Loucy (cell line): ENCODE measurements at regions not wholly inside any gene's neighbourhood (a gene's known extent, or its start where the extent isn't known, plus 50 kb on each side); places are given as distances from the start of the nearest gene placed in this dataset.

Experiments used
- H2AFZ ChIP-seq: fragments of 200-600 bp; sonication (generic); 2 replicates; pipeline ENCODE4 v1.6.0; 2016; ENCODE audit warnings: antibody characterized with exemption, mild to moderate bottlenecking, low read length, moderate library complexity
- H3F3A ChIP-seq: fragments of 200-600 bp; 2 replicates; pipeline ENCODE4 v1.6.0; 2016; ENCODE audit warnings: antibody characterized with exemption, low read depth, mild to moderate bottlenecking
- H3K27me3 ChIP-seq: fragments of 200-600 bp; sonication (generic); 2 replicates; pipeline ENCODE4 v1.6.1; 2014; ENCODE audit warnings: low read length, mild to moderate bottlenecking; ENCODE audit not compliant: insufficient read depth, poor library complexity, severe bottlenecking
- H3K36me3 ChIP-seq: fragments of 200-600 bp; sonication (generic); 2 replicates; pipeline ENCODE4 v1.6.1; 2016; ENCODE audit warnings: low read length; ENCODE audit not compliant: insufficient read depth
- H3K4me1 ChIP-seq: fragments of 200-600 bp; sonication (generic); 2 replicates; pipeline ENCODE4 v1.5.1; 2014; ENCODE audit warnings: low read length, mild to moderate bottlenecking; ENCODE audit not compliant: insufficient read depth, poor library complexity, severe bottlenecking
- H3K4me2 ChIP-seq: fragments of 200-600 bp; sonication (generic); 2 replicates; pipeline ENCODE4 v1.6.0; 2014; ENCODE audit warnings: antibody characterized with exemption, low read length, low read depth, mild to moderate bottlenecking; ENCODE audit not compliant: poor library complexity, severe bottlenecking
- H3K4me3 ChIP-seq: fragments of 200-600 bp; sonication (generic); 2 replicates; pipeline ENCODE4 v1.5.1; 2014; ENCODE audit warnings: low read length, mild to moderate bottlenecking, mixed read lengths; ENCODE audit not compliant: poor library complexity, severe bottlenecking
- H3K79me2 ChIP-seq: fragments of 200-600 bp; sonication (generic); 2 replicates; pipeline ENCODE4 v1.6.1; 2014; ENCODE audit warnings: low read length; ENCODE audit not compliant: insufficient read depth
- H3K9ac ChIP-seq: fragments of 200-600 bp; sonication (generic); 2 replicates; pipeline ENCODE4 v1.6.0; 2014; ENCODE audit warnings: mild to moderate bottlenecking, low read depth, low read length, moderate library complexity; ENCODE audit not compliant: poor library complexity, severe bottlenecking
- H3K9me2 ChIP-seq: fragments of 200-600 bp; sonication (generic); replicated peaks from 2 replicates; pipeline ENCODE4 v1.6.1; 2016; ENCODE audit warnings: low read depth, low read length, mixed read lengths
- H3K9me3 ChIP-seq: fragments of 200-600 bp; sonication (generic); 2 replicates; pipeline ENCODE4 v1.6.1; 2014; ENCODE audit warnings: mild to moderate bottlenecking, antibody characterized with exemption, low read length, low read depth; ENCODE audit not compliant: insufficient read depth
- H4K20me1 ChIP-seq: fragments of 200-600 bp; sonication (generic); 2 replicates; pipeline ENCODE4 v1.6.0; 2014; ENCODE audit warnings: antibody characterized with exemption, low read length, mild to moderate bottlenecking; ENCODE audit not compliant: insufficient read depth, poor library complexity, severe bottlenecking
- EZH2phosphoT487 ChIP-seq: fragments of 200-600 bp; IDR thresholded peaks from 2 replicates; pipeline ENCODE4 v1.6.1; 2018; ENCODE audit warnings: antibody characterized with exemption, mild to moderate bottlenecking, moderate library complexity, borderline replicate concordance
- TF ChIP-seq, protein P1 (sequence below): fragments of 200-600 bp; sonication (generic); conservative IDR thresholded peaks from 2 replicates; pipeline ENCODE4 v1.5.1; 2014; ENCODE audit warnings: mild to moderate bottlenecking, antibody characterized with exemption, low read length

DNA sequence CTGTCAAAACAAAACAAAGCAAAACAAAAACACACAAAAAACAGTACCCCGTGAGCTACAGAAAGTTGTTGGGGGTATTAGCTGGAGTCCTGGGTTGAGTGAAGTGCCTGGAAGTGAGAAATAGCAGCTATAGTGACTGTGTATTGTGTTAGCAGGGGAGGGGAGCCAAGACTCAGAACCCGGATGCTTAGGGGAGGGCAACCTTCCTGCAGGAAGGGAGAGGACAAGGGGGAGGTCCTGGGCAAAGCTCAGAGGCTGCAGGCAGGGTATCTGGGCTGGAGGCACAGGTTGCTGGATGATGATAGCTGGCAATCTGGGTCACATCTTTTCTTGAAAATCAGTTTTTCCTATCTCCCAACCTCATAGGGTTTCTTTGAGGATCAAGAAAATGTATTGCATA is 75.8 kb upstream of the PARD3 start:
- Histone ChIP-seq H3K9ac (no peak overlapping the region), H3K4me3 (no peak overlapping the region), H3K79me2 (no peaks in the 10 kb centered on the region), H3K36me3 (no peaks in the 10 kb centered on the region), H3K27me3 (no peaks in the 10 kb centered on the region), H3K9me3 (no peaks in the 10 kb centered on the region), H2AFZ (peak overlapping the region; percentile 15; the same call in 1 of the 2 replicates), H3F3A (no peaks in the 10 kb centered on the region), H3K4me2 (no peak overlapping the region), H3K9me2 (no peaks in the 10 kb centered on the region), H4K20me1 (no peaks in the 10 kb centered on the region), H3K4me1 (peaks cover 7% of the 10 kb centered on the region)
- no peak for TF ChIP-seq EZH2phosphoT487
- TF ChIP-seq, protein P1, sequence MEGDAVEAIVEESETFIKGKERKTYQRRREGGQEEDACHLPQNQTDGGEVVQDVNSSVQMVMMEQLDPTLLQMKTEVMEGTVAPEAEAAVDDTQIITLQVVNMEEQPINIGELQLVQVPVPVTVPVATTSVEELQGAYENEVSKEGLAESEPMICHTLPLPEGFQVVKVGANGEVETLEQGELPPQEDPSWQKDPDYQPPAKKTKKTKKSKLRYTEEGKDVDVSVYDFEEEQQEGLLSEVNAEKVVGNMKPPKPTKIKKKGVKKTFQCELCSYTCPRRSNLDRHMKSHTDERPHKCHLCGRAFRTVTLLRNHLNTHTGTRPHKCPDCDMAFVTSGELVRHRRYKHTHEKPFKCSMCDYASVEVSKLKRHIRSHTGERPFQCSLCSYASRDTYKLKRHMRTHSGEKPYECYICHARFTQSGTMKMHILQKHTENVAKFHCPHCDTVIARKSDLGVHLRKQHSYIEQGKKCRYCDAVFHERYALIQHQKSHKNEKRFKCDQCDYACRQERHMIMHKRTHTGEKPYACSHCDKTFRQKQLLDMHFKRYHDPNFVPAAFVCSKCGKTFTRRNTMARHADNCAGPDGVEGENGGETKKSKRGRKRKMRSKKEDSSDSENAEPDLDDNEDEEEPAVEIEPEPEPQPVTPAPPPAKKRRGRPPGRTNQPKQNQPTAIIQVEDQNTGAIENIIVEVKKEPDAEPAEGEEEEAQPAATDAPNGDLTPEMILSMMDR: no peak

DNA sequence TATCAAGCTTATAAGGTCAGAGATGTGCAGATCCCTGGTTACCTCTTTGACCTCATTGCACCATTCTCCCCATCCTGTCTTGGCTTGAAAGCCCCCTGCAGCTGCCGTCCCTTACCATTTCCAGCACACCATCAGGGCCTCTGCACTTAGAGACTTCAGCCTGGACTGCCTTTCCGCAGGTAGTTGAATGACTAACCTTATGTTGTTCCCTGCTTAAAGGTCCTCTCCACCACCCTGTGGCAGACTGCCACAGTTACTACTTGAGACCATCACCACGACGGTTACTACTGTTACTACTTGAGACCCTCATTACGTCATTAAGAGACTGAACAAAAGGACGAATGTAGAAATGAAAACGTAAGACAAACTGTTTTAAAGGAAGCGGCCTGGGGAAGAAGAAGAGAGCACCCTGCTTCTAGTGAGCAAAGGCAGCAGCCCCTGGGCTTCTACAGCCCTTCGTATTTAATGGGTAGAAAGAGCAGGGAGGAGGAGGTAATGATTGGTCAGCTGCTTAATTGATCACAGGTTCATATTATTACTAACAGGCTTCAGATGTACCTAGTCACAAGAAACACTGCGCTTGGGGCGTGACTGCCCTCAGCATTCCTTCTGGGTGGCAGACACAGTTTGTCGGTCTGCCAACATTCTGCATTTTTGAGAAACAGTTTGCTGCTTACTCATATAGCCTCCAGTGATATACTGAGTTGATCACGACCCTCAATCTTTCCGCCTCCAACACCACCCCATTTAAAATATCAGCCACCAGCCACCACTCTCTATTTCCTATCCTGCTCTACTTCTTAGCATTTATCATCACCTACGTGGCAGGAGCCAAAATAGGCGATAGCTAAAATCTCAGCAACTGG is 74.1 kb upstream of the PARD3 start:
- Histone ChIP-seq H3K9me2 (no peaks in the 10 kb centered on the region), H3K36me3 (no peaks in the 10 kb centered on the region), H3K9ac (no peak overlapping the region), H3K4me2 (no peak overlapping the region), H3K27me3 (no peaks in the 10 kb centered on the region), H3K9me3 (no peaks in the 10 kb centered on the region), H3F3A (no peaks in the 10 kb centered on the region), H3K4me3 (no peak overlapping the region), H3K79me2 (no peaks in the 10 kb centered on the region), H4K20me1 (no peaks in the 10 kb centered on the region), H2AFZ (no peak overlapping the region), H3K4me1 (peaks cover 3% of the 10 kb centered on the region)
- no peak for TF ChIP-seq EZH2phosphoT487
- TF ChIP-seq, protein P1: no peak

DNA sequence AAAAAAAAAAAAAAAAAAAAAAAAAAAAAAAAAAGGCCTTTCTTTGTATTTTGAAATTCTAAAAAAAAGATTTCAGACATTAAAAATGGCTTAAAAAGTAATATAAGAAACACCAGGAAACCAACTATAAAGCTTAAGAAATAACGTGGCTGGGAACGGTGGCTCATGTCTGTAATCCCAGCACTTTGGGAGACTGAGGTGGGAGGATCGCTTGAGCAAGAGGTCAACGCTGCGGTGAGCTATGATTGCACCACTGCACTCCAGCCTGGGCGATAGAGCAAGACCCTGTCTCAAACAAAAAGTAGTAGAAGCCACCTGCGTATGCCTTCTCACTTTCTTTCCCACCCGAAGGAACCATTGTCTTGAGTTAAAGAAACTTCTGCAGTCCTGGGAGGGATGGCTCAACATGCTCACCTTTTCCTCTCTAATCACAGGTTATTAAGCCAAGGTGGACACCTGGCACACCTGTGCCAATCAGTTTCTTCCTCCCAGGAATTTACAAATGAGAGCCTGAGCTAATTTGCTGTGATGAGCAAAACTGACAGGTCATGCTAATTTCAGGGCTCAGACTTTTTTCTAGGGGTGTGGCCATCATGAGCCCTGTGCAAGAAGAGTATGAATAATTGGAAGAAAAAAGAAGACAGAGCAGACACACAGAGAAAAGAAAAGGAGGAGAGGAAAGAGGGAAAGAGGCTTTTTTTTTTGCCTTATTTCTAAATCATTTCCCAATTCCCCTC is 72.0 kb upstream of the PARD3 start:
- no peaks in the 10 kb centered on the region for H3K79me2 ChIP-seq
- H2AFZ ChIP-seq: no peak overlapping the region
- H3F3A ChIP-seq: no peaks in the 10 kb centered on the region
- TF ChIP-seq, protein P1: no peak
- no peak for TF ChIP-seq EZH2phosphoT487
- H3K27me3 ChIP-seq: no peaks in the 10 kb centered on the region
- H3K36me3 ChIP-seq: no peaks in the 10 kb centered on the region
- no peaks in the 10 kb centered on the region for H3K9me3 ChIP-seq
- no peak overlapping the region for H3K4me3 ChIP-seq
- H3K9me2 ChIP-seq: no peaks in the 10 kb centered on the region
- no peaks in the 10 kb centered on the region for H4K20me1 ChIP-seq
- H3K4me2 ChIP-seq: no peak overlapping the region
- no peaks in the 10 kb centered on the region for H3K4me1 ChIP-seq
- H3K9ac ChIP-seq: no peak overlapping the region
